Loucy (cell line): ENCODE measurements at regions not wholly inside any gene's neighbourhood (a gene's known extent, or its start where the extent isn't known, plus 50 kb on each side); places are given as distances from the start of the nearest gene placed in this dataset.

Experiments used
- CTCF ChIP-seq: fragments of 200-600 bp; sonication (generic); conservative IDR thresholded peaks from 2 replicates; pipeline ENCODE4 v1.5.1; 2014; ENCODE audit warnings: mild to moderate bottlenecking, antibody characterized with exemption, low read length
- EZH2phosphoT487 ChIP-seq: fragments of 200-600 bp; IDR thresholded peaks from 2 replicates; pipeline ENCODE4 v1.6.1; 2018; ENCODE audit warnings: antibody characterized with exemption, mild to moderate bottlenecking, moderate library complexity, borderline replicate concordance

GRCh38 chr20:56976336-56976735 lies 290.1 kb downstream of the BMP7 start:
- TF ChIP-seq CTCF (no peak), EZH2phosphoT487 (no peak)
